ENCODE measurements at regions not wholly inside any gene's neighbourhood (a gene's known extent, or its start where the extent isn't known, plus 50 kb on each side); places are given as distances from the start of the nearest gene placed in this dataset.

- TF ChIP-seq CTCF (IDR thresholded peaks at IDR 0.05) (no peak), POLR2A (IDR thresholded peaks at IDR 0.05) (no peak)
Observed at GRCh38 chr16:80372341-80372740, 168.5 kb upstream of the DYNLRB2 start.
